HT1080 (cell line): ENCODE measurements at regions not wholly inside any gene's neighbourhood (a gene's known extent, or its start where the extent isn't known, plus 50 kb on each side); places are given as distances from the start of the nearest gene placed in this dataset.

Source experiments
- DNase-seq: peaks from one replicate; pipeline ENCODE4 v3.0.0-alpha.2; 2015; ENCODE audit warnings: low read depth

GRCh38 chr4:24164797-24165196 lies 274.9 kb upstream of the PPARGC1A start:
- DNase-seq = no peak

DNA sequence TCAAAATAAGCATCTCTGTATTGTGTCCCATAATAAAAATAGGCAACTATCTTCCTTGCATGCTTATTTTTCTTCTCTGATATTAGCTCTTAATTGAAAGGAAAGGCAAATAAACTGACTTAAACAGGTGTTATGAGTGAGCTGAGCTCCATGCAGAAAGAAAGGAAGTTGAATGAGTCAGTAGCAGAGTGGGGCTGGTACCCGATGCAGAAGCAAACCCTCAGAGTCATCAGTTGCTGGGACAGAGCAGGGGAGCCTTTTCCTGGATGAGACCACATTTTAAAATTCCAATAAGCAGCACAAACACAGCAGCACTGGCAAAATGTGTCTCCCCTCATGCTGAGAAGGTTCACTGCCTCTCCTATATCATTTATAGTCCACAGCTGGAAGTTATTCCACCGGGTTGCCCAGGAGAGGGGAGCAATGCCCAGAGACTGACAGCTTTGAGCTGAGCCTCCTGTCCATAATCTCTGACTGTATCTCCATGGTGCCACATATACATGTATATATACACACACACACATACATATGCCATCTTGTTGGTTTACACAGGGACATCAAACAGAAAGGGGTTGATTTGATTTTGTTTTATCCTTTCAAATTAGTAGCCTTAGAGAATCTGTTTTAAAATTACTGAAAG lies 274.3 kb upstream of the PPARGC1A start:
- DNase-seq = peak; percentile 60

- no peak for DNase-seq
Measured at GRCh38 chr4:24163314-24163713, 273.5 kb upstream of the PPARGC1A start.

DNA sequence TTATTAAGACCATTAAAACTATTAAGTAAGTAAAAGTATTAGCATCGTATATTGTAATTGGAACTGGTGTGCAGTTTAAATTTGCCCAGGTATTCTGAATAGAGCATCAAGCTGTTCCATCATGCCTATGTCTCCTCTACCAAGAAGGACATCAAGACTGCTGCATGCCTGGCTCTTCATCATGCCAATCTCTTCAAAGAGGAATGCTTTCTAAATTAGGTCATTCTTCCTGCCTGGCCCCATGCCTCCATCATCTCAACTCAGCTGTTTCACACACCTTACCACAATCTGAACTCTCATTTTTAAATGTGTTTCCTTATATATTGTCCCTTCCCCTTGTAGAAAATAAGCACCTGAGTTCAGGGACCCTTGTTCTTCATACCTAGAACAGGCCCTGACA lies 270.5 kb upstream of the PPARGC1A start:
- peak; percentile 56 for DNase-seq

- no peak for DNase-seq
Measured at GRCh38 chr4:24158031-24158430, 268.2 kb upstream of the PPARGC1A start.

- DNase-seq = no peak
Measured at GRCh38 chr4:24150034-24150433, 260.2 kb upstream of the PPARGC1A start.

DNA sequence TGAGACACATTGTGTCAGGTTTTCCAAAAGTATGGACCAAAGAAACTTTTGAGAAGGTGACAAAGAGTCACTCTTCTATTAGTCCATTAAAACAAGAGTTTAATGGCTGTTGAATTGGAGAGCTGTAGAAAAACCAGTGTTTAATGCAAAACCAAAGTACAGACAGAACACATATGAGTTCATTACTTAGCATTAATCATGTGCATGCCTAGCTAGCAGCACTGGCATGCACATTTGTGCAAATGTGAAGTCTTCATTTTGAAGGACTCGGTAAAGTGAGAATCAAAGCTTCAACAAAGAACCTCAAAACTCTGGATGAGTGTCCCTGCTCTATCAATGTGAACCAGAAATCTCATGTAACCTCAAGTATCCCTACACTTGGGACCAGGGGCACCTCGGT lies 256.3 kb upstream of the PPARGC1A start:
- no peak for DNase-seq

DNA sequence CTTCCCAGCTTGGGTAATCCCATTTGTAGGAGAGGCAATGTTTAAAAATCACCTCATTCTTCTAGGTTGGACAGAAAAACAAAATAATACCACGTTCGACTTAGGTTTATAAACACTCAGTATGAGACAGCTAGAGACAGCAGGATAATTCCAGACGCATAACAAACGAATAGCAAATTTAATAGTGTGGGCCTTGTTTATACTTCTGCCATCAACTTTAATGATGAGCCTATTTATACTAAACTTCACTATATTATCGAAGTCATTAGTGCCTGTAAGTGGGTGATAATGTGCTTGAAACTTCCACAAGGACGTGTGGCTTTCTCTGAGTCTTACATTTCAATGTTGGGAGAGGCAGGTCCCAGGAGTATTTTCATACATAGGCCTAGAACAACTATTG lies 255.7 kb upstream of the PPARGC1A start:
- no peak for DNase-seq

GRCh38 chr4:24144381-24144780 lies 254.5 kb upstream of the PPARGC1A start:
- no peak for DNase-seq

- DNase-seq = no peak
Measured at GRCh38 chr4:24143741-24144140, 253.9 kb upstream of the PPARGC1A start.

- DNase-seq = no peak
Measured at GRCh38 chr4:24141836-24142235, 252.0 kb upstream of the PPARGC1A start.

DNA sequence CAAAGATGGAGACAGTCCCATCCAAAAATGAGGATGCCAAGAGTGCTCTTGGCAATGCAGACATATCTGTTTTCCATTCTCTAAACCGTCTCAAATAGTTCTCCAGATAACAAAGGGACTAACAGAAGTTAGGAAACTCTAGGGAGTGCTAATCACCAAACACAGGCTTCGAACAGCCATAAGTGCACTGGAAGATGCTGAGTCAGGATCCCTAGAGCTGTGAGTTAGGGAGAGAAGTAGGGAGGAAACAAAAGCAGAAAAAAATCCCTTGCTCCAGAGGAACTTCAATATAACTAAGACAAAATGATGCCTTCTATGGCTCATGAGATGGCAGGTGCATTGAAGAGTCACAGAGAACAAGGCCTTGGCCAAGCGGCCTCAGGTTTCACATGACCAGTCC lies 251.0 kb upstream of the PPARGC1A start:
- DNase-seq = no peak

DNA sequence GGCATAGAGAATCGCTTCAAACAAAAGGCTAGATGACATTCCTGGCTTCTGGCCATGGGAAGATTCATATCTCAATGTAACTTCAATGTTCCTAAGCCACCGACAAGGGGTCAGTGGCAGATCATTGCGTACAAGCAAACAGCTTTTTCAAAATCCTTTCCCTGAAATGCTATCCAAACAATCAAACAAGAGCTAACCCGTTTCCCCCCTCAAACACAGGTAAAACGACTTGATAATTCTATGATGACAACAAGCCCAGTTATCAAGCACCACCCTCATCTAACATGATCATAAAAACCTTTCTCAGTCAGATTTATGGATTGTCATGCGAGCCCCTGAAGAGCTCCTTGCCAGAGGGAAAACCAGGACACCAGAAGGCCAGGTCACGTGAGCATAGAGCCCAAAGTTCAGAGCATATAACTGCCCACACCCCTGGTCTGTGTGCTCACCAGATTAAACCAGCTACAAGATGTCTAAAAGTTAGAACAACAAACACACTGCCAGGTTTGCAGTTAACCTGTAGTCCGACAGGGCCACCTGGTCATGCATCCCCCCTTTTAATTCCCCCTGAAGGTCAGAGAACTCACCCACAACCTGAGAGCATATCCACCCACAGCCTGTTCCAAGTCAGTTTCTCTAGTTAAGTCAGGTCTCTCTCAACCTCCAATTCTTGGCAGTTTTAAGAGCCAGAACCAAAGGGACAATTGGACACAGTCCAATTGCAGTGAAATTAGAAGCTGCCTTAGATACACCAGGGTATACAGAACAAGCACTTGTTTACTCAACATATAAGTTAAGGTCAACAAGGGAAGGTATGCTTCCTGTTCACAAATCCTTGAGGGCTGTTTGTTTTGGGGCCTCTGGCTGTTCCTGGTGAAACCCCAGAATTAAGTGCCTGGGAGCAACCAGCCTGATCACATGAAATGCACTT lies 248.1 kb upstream of the PPARGC1A start:
- no peak for DNase-seq

DNA sequence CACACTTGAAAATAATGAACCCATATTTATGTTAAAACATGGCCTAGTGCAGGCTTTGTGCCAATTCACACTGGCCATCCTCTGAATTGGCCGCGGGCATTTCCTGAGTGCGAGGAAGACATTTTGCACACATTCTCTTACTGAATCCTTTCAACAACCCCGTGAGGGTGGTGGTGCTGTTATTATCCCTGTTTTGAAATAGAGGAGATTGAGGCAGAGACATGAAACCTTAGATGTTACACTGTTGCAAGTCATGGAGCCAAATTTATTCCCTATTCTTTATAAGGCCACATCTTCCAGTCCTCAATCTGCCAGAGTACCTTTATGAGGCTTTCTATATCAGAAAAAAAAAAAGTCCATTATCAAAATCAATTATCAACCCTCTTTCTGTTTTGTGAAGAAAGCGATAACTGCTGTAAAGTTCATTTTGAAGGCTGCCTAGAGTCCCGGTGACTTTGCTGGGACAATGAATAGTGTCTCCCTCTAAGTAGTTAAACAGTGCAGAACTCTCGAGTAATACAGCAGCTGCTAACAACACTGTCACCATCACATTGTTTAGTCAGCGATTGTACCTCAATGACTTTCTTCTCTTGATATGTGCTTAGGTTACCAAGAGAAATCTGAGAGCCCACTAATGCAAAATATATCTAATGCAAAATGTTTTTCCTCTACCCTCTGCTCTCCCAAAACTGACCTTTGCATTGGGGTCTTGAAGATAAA lies 242.3 kb upstream of the PPARGC1A start:
- no peak for DNase-seq

DNA sequence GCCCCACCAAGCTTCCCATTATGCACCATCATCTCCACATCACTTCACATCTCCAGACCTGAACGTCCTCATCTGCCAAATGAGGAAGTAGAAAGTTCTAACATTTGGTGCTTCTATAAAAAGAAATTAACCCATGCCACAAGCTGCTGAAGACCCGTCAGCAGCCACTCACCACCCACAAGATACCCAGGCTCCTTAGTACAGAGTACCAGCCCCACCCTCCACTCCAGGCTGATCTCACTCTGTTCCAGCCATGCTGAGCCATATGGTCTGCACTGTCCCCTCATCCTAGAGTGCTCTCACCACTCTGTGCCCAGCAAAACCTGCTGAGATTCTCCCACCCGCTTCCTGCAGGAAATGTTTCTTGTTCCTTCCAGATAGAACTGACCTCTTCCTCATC lies 240.8 kb upstream of the PPARGC1A start:
- no peak for DNase-seq

GRCh38 chr4:24126776-24127175 lies 236.9 kb upstream of the PPARGC1A start:
- DNase-seq = no peak

GRCh38 chr4:24121395-24122175 lies 231.7 kb upstream of the PPARGC1A start:
- no peak for DNase-seq

- no peak for DNase-seq
Measured at GRCh38 chr4:24117975-24118374, 228.1 kb upstream of the PPARGC1A start.

- DNase-seq = no peak
Measured at GRCh38 chr4:24116107-24116506, 226.3 kb upstream of the PPARGC1A start.

DNA sequence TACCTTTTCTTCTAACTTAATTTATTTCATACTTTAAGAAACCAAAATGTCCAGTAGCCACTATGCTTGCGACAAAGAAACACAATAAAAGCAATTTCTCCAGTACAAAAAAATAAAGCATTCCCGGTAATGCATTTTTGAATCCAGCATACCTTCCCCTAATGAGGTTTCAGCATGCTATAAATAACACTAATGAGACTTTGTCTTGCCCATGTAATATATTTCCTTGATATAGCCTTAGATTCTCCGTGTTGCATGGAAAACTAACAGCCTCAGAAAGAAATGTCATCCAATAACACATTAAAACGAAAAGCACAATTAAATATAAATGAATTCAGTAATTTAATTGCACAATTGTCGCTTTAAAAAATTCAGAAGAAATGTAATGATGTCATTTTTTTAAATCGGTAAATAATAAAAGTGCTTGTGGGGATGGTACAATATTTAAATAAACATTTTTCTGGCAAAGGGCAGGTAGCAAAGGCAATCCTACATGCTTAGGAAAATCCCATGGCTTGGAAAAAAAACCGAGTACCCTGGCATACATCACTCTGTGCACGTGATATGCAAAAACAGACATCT lies 225.2 kb upstream of the PPARGC1A start:
- DNase-seq = no peak

DNA sequence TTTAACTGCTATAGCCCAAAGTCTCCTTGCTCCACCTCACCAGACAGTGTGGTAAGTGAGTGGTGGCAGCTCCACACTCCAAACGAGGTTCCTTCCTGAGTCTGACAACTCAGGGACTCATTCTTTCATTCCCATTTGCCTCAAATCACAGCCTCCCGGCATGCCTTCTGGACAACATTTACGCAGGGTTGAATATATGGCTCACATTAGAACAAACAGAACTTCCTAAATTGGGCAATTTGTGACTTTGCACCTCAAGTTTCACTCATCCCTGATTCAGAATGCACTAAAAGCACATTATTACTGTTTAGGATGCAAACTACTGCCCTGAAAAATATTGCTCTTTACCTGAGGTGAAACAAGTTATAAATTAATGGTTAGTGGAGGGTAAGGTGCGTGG lies 224.6 kb upstream of the PPARGC1A start:
- DNase-seq = no peak
